OCI-LY3 (cell line): ENCODE measurements at regions not wholly inside any gene's neighbourhood (a gene's known extent, or its start where the extent isn't known, plus 50 kb on each side); places are given as distances from the start of the nearest gene placed in this dataset.

Experiments used
- EZH2phosphoT487 ChIP-seq: fragments of 200-600 bp; shearing (Covaris generic); IDR thresholded peaks from 2 replicates; pipeline ENCODE4 v1.6.1; 2018; ENCODE audit warnings: antibody characterized with exemption, mixed run types, low read depth
- TF ChIP-seq, protein P1 (sequence below): fragments of 200-600, 300-600 bp; sonication (generic); IDR thresholded peaks from 2 replicates; pipeline ENCODE4 v1.5.1; 2014; ENCODE audit warnings: antibody characterized with exemption, low read length, low read depth

DNA sequence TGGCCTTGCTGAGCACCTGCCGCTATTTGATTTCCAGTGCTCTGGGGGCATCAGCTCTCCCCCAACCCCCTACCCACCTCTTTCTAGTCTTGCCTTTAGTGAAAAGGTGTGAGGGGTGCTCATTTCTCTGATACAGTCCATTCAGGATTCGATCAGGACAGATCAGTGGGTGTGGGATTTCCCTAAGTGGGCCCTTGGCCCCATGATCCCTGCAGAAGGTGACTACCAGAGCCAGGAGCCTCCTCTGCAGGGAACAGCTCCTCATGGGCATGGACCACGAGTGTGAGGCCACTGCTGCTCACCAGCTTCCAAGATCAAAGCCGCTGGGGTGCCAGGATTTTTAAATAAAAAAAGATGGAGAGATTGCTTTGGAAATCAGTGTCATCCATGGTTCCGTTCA, 835.2 kb upstream of the ID2 start:
- TF ChIP-seq, protein P1, sequence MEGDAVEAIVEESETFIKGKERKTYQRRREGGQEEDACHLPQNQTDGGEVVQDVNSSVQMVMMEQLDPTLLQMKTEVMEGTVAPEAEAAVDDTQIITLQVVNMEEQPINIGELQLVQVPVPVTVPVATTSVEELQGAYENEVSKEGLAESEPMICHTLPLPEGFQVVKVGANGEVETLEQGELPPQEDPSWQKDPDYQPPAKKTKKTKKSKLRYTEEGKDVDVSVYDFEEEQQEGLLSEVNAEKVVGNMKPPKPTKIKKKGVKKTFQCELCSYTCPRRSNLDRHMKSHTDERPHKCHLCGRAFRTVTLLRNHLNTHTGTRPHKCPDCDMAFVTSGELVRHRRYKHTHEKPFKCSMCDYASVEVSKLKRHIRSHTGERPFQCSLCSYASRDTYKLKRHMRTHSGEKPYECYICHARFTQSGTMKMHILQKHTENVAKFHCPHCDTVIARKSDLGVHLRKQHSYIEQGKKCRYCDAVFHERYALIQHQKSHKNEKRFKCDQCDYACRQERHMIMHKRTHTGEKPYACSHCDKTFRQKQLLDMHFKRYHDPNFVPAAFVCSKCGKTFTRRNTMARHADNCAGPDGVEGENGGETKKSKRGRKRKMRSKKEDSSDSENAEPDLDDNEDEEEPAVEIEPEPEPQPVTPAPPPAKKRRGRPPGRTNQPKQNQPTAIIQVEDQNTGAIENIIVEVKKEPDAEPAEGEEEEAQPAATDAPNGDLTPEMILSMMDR, result no peak
- TF ChIP-seq EZH2phosphoT487, result no peak
